ENCODE measurements at regions not wholly inside any gene's neighbourhood (a gene's known extent, or its start where the extent isn't known, plus 50 kb on each side); places are given as distances from the start of the nearest gene placed in this dataset.

GRCh38 chr3:15973414-15973813 is 175.6 kb upstream of the ANKRD28 start:
- TF ChIP-seq CTCF (IDR thresholded peaks at IDR 0.05): no peak
- no peak for TF ChIP-seq EZH2 (IDR thresholded peaks at IDR 0.05; ENCODE audit: borderline replicate concordance, insufficient read depth, low read depth, low read length, poor library complexity, severe bottlenecking)
